ENCODE measurements at regions not wholly inside any gene's neighbourhood (a gene's known extent, or its start where the extent isn't known, plus 50 kb on each side); places are given as distances from the start of the nearest gene placed in this dataset.

GRCh38 chr15:92247649-92248242 is 145.9 kb upstream of the ST8SIA2 start:
- TF ChIP-seq, protein P1, sequence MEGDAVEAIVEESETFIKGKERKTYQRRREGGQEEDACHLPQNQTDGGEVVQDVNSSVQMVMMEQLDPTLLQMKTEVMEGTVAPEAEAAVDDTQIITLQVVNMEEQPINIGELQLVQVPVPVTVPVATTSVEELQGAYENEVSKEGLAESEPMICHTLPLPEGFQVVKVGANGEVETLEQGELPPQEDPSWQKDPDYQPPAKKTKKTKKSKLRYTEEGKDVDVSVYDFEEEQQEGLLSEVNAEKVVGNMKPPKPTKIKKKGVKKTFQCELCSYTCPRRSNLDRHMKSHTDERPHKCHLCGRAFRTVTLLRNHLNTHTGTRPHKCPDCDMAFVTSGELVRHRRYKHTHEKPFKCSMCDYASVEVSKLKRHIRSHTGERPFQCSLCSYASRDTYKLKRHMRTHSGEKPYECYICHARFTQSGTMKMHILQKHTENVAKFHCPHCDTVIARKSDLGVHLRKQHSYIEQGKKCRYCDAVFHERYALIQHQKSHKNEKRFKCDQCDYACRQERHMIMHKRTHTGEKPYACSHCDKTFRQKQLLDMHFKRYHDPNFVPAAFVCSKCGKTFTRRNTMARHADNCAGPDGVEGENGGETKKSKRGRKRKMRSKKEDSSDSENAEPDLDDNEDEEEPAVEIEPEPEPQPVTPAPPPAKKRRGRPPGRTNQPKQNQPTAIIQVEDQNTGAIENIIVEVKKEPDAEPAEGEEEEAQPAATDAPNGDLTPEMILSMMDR (conservative IDR thresholded peaks at IDR 0.05; ENCODE audit: low read depth in 2 of 2): no peak
- no peak for TF ChIP-seq POLR2AphosphoS5 (IDR thresholded peaks at IDR 0.05; ENCODE audit: low read depth)
- no peak for TF ChIP-seq EZH2 (IDR thresholded peaks at IDR 0.05; ENCODE audit: low read depth, unreplicated experiment)
- no peak for TF ChIP-seq ZNF462 (CRISPR knock-in tag; IDR thresholded peaks at IDR 0.05)
- TF ChIP-seq ETS1 (IDR thresholded peaks at IDR 0.05): no peak
- no peak for TF ChIP-seq ZNF114 (CRISPR knock-in tag; IDR thresholded peaks at IDR 0.05)
- TF ChIP-seq STAT1 (IDR thresholded peaks at IDR 0.05; ENCODE audit: unreplicated experiment): no peak

Measured in GM23338 (cell line).